Keratinocyte (primary cell): ENCODE measurements at regions not wholly inside any gene's neighbourhood (a gene's known extent, or its start where the extent isn't known, plus 50 kb on each side); places are given as distances from the start of the nearest gene placed in this dataset.

Experiments used
- DNase-seq: peaks from one replicate; pipeline ENCODE4 v3.0.0-alpha.2; 2011; ENCODE audit warnings: low read depth, missing footprints, low spot score
- FAIRE-seq: peaks from 2 replicates; lab custom pipeline; 2011; peaks lifted over from hg19 to GRCh38; lab: Jason Lieb, UNC
- H2AFZ ChIP-seq: 2 replicates; pipeline ENCODE4 v1.6.0; 2012; ENCODE audit warnings: low read length, control low read depth, inconsistent platforms; ENCODE audit not compliant: control insufficient read depth
- H3K27ac ChIP-seq: 2 replicates; pipeline ENCODE4 v1.5.1; 2011; ENCODE audit warnings: low read length; ENCODE audit not compliant: control insufficient read depth, insufficient read depth
- H3K27me3 ChIP-seq: 3 replicates; pipeline ENCODE4 v1.6.0; 2011; ENCODE audit warnings: low read length; ENCODE audit not compliant: control insufficient read depth, insufficient read depth; ENCODE audit errors: extremely low read depth
- H3K36me3 ChIP-seq, 2 experiments: 2 replicates in 1 of 2; 3 replicates in 1 of 2; pipeline ENCODE4 v1.5.1; 2011; ENCODE audit warnings: low read length in 2 of 2, mild to moderate bottlenecking in 1 of 2; ENCODE audit not compliant: control insufficient read depth in 2 of 2, insufficient read depth in 2 of 2; ENCODE audit errors: extremely low read depth in 1 of 2
- H3K4me1 ChIP-seq: 3 replicates; pipeline ENCODE4 v1.5.1; 2011; ENCODE audit warnings: low read length; ENCODE audit not compliant: control insufficient read depth, insufficient read depth; ENCODE audit errors: extremely low read depth
- H3K4me2 ChIP-seq: 3 replicates; pipeline ENCODE4 v1.6.0; 2011; ENCODE audit warnings: low read depth, low read length; ENCODE audit not compliant: control insufficient read depth, insufficient read depth; ENCODE audit errors: extremely low read depth
- H3K4me3 ChIP-seq, 3 experiments: fragments of 200-600 bp in 1 of 3; sonication (generic) in 1 of 3; 2 replicates in 2 of 3; 3 replicates in 1 of 3; pipeline ENCODE4 v1.5.1; 2011 to 2016; ENCODE audit warnings: low read length in 3 of 3, mild to moderate bottlenecking in 3 of 3, control low read depth in 2 of 3, inconsistent platforms in 1 of 3, low read depth in 1 of 3, mixed read lengths in 1 of 3, mixed run types in 1 of 3, moderate library complexity in 1 of 3; ENCODE audit not compliant: control insufficient read depth in 2 of 3, insufficient read depth in 2 of 3; ENCODE audit errors: extremely low read depth in 1 of 3
- H3K79me2 ChIP-seq: 2 replicates; pipeline ENCODE4 v1.6.0; 2012; ENCODE audit warnings: low read length; ENCODE audit not compliant: control insufficient read depth, insufficient read depth
- H3K9ac ChIP-seq: 3 replicates; pipeline ENCODE4 v1.6.0; 2011; ENCODE audit warnings: low read length; ENCODE audit not compliant: control insufficient read depth, insufficient read depth; ENCODE audit errors: extremely low read depth
- H3K9me1 ChIP-seq: 3 replicates; pipeline ENCODE4 v1.6.0; 2011; ENCODE audit warnings: low read length; ENCODE audit not compliant: control insufficient read depth, insufficient read depth; ENCODE audit errors: extremely low read depth
- H3K9me3 ChIP-seq: 2 replicates; pipeline ENCODE4 v1.5.1; 2012; ENCODE audit warnings: low read depth, low read length; ENCODE audit not compliant: control insufficient read depth
- H4K20me1 ChIP-seq: 3 replicates; pipeline ENCODE4 v1.6.0; 2011; ENCODE audit warnings: low read length; ENCODE audit not compliant: control insufficient read depth, insufficient read depth; ENCODE audit errors: extremely low read depth
- CTCF ChIP-seq, 3 experiments: IDR thresholded peaks in 1 of 3; conservative IDR thresholded peaks in 1 of 3; optimal IDR thresholded peaks in 1 of 3; 2 replicates in 2 of 3; 3 replicates in 1 of 3; pipeline versions ENCODE3 to v1.5.1; 2011; ENCODE audit warnings: low read length in 3 of 3, mild to moderate bottlenecking in 3 of 3, moderate library complexity in 2 of 3, control low read depth in 1 of 3, inconsistent platforms in 1 of 3; ENCODE audit not compliant: insufficient read depth in 2 of 3; ENCODE audit errors: extremely low read depth in 1 of 3
- EZH2 ChIP-seq: IDR thresholded peaks from one replicate; pipeline ENCODE4 v1.6.1; 2012; ENCODE audit warnings: inconsistent platforms, mild to moderate bottlenecking, low read length, moderate library complexity
- dilution Hi-C: fragments of 300-500 bp; cut with MboI; formaldehyde crosslinking; loops from one replicate; pipeline ENCODE4 v1.7.0; 2020; ENCODE audit warnings: low sequenced_read_pairs; ENCODE audit not compliant: extremely low pct_ligation_motif_present

DNA sequence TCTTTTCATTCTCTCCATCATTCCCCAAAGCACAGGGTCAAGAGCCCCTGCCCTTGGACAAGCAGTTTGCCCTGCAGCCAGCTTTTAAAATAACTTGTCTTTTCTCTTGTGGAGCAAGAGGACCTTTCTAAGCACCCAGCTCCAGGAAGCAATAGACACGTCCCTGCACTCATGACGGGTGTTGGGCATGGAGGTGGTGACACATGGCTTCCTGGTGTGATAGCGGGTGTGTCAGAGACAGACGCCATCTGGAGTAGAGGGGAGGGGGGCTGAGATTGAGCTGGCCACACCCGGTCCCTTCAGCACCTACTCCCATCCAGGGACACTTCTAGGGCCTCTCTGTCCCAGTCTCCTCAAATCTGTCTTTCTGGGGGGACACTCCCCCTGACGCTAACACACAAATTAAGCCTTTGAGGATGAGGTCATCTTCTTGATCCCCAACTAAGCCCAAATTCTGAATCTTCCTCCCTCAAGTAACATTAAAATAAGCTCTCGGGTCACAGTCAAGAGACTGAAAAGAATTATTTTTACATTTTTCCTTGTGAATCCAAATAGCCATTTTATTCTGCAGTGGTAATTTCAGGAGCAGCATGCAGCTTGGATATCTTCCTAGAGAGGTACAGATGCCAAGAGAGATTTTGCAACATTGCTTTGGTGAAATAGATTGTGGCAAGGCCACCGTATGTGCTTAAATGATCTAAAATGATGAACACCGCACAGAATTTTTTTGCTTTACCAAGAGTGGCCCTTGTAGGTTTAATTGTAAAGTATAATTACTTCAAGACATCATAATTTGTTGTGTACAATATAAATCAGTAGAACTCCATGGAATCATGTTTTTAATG is 216.6 kb upstream of the IRX3 start:
- no peaks in the 10 kb centered on the region for H3K27me3 ChIP-seq
- no peaks in the 10 kb centered on the region for H4K20me1 ChIP-seq
- H3K9me3 ChIP-seq: no peaks in the 10 kb centered on the region
- H3K4me2 ChIP-seq: no peak overlapping the region
- H3K4me1 ChIP-seq: no peaks in the 10 kb centered on the region
- no peaks in the 10 kb centered on the region for H3K36me3 ChIP-seq
- H2AFZ ChIP-seq: no peak overlapping the region
- no peak overlapping the region for H3K27ac ChIP-seq
- FAIRE-seq (no peak), DNase-seq (no peak)
- dilution Hi-C loops: no loop called here
- no peak overlapping the region for H3K9ac ChIP-seq
- H3K79me2 ChIP-seq: no peaks in the 10 kb centered on the region
- no peaks in the 10 kb centered on the region for H3K9me1 ChIP-seq
- H3K4me3 ChIP-seq: no peak overlapping the region
- TF ChIP-seq EZH2 (no peak), CTCF (optimal IDR thresholded peaks at IDR 0.05 in 1 of 3, IDR thresholded peaks at IDR 0.05 in 1 of 3, conservative IDR thresholded peaks at IDR 0.05 in 1 of 3; ENCODE audit: extremely low read depth in 1 of 3, insufficient read depth in 2 of 3, low read length in 3 of 3) (no peak)

GRCh38 chr16:54501797-54502196 is 215.2 kb upstream of the IRX3 start:
- TF ChIP-seq EZH2 (no peak), CTCF (optimal IDR thresholded peaks at IDR 0.05 in 1 of 3, IDR thresholded peaks at IDR 0.05 in 1 of 3, conservative IDR thresholded peaks at IDR 0.05 in 1 of 3; ENCODE audit: extremely low read depth in 1 of 3, insufficient read depth in 2 of 3, low read length in 3 of 3) (no peak)
- Histone ChIP-seq H3K4me1 (no peaks in the 10 kb centered on the region), H3K79me2 (no peaks in the 10 kb centered on the region), H3K9me1 (no peaks in the 10 kb centered on the region), H3K27ac (no peak overlapping the region), H2AFZ (no peak overlapping the region), H3K4me2 (no peak overlapping the region), H3K9ac (no peak overlapping the region), H3K36me3 (no peaks in the 10 kb centered on the region), H3K4me3 (no peak overlapping the region), H3K27me3 (no peaks in the 10 kb centered on the region), H4K20me1 (no peaks in the 10 kb centered on the region), H3K9me3 (no peaks in the 10 kb centered on the region)
- FAIRE-seq: no peak
- dilution Hi-C loops: no loop called here
- DNase-seq: no peak
